ENCODE measurements at regions not wholly inside any gene's neighbourhood (a gene's known extent, or its start where the extent isn't known, plus 50 kb on each side); places are given as distances from the start of the nearest gene placed in this dataset.

DNA sequence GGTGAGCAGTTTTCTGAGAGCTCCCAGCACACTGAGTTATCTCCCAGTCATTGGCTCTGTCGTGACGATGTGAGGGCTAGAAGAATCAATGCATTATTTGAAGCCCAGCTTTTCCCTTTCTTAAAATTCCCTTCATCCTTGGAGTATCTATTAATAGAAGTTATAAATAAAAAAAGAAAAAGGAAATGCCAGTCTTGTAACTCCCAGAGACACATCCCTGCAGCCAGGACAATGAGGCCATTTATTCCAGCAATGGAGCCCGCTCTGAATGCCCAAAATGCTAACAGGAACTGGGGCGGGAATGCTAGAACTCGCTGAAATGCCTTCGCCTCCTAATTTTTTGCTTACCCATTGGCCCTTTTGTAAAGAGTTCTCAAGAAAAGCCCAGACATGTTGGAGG lies 305.8 kb downstream of the TFAP2C start:
- Mint-ChIP-seq H3K27ac (no peak overlapping the region), H3K36me3 (ENCODE audit: low read depth) (no peaks in the 10 kb centered on the region), H3K4me1 (ENCODE audit: low read depth) (no peaks in the 10 kb centered on the region), H3K9me3 (no peaks in the 10 kb centered on the region), H3K27me3 (ENCODE audit: insufficient read depth) (peaks cover 5% of the 10 kb centered on the region; the same call in 1 of the 2 replicates), H3K4me3 (no peak overlapping the region)
- no peak for DNase-seq
- TF ChIP-seq, protein P1, sequence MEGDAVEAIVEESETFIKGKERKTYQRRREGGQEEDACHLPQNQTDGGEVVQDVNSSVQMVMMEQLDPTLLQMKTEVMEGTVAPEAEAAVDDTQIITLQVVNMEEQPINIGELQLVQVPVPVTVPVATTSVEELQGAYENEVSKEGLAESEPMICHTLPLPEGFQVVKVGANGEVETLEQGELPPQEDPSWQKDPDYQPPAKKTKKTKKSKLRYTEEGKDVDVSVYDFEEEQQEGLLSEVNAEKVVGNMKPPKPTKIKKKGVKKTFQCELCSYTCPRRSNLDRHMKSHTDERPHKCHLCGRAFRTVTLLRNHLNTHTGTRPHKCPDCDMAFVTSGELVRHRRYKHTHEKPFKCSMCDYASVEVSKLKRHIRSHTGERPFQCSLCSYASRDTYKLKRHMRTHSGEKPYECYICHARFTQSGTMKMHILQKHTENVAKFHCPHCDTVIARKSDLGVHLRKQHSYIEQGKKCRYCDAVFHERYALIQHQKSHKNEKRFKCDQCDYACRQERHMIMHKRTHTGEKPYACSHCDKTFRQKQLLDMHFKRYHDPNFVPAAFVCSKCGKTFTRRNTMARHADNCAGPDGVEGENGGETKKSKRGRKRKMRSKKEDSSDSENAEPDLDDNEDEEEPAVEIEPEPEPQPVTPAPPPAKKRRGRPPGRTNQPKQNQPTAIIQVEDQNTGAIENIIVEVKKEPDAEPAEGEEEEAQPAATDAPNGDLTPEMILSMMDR (IDR thresholded peaks at IDR 0.05), result no peak

DNA sequence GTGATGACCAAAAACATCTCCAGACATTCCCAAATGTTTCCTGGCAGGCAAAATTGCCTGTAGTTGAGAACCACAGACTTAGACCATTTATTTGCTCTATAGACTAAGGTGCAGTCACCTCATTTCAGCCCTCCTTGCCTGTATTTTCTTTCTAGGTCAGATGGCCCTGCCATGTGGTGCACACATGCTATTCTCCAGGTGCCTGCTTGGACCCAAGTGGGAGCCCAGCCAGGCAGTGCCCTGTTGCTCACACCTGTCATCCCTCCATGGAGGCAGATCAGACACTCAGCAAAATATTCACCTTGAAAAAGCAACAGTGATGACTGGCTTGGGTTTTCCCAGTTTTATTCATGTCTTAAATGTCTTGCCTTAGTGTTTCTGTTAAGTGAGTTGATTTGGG lies 311.4 kb downstream of the TFAP2C start:
- H3K4me3 Mint-ChIP-seq, result no peak overlapping the region
- no peaks in the 10 kb centered on the region for H3K36me3 Mint-ChIP-seq (ENCODE audit: low read depth)
- no peak overlapping the region for H3K27ac Mint-ChIP-seq
- TF ChIP-seq, protein P1 (IDR thresholded peaks at IDR 0.05), result no peak
- peaks cover 28% of the 10 kb centered on the region for H3K27me3 Mint-ChIP-seq (ENCODE audit: insufficient read depth)
- no peak for DNase-seq
- no peaks in the 10 kb centered on the region for H3K4me1 Mint-ChIP-seq (ENCODE audit: low read depth)
- H3K9me3 Mint-ChIP-seq, result no peaks in the 10 kb centered on the region

DNA sequence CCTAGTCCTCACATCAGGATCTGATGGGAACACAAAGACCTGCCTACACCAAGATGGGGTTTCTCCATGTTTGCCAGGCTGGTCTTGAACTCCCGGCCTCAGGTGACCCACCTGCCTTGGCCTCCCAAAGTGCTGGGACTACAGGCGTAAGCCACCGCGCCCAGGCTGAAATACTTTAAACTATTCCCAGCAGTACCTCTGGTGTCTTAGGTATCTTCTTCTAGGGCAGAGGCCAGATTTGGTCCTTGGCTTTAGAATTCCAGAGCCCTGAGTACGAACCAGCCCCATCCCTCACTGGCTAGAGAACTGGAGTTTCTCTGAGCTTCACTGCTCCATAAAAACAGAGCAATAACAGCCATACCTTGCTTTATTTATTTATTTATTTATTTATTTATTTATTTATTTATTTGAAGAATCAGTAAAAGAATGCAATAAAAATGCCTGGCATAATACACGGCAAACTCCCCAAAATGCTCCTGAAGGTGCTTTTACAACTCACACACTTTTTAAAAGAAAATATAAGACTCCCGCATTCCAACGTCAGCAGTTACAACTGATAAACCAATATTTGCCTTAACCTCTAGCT lies 312.1 kb downstream of the TFAP2C start:
- H3K27me3 Mint-ChIP-seq (ENCODE audit: insufficient read depth), result peaks cover 32% of the 10 kb centered on the region
- H3K36me3 Mint-ChIP-seq (ENCODE audit: low read depth), result no peaks in the 10 kb centered on the region
- H3K4me3 Mint-ChIP-seq, result no peak overlapping the region
- no peak overlapping the region for H3K27ac Mint-ChIP-seq
- TF ChIP-seq, protein P1 (IDR thresholded peaks at IDR 0.05), result no peak
- DNase-seq, result no peak
- H3K4me1 Mint-ChIP-seq (ENCODE audit: low read depth), result no peaks in the 10 kb centered on the region
- H3K9me3 Mint-ChIP-seq, result no peaks in the 10 kb centered on the region

DNA sequence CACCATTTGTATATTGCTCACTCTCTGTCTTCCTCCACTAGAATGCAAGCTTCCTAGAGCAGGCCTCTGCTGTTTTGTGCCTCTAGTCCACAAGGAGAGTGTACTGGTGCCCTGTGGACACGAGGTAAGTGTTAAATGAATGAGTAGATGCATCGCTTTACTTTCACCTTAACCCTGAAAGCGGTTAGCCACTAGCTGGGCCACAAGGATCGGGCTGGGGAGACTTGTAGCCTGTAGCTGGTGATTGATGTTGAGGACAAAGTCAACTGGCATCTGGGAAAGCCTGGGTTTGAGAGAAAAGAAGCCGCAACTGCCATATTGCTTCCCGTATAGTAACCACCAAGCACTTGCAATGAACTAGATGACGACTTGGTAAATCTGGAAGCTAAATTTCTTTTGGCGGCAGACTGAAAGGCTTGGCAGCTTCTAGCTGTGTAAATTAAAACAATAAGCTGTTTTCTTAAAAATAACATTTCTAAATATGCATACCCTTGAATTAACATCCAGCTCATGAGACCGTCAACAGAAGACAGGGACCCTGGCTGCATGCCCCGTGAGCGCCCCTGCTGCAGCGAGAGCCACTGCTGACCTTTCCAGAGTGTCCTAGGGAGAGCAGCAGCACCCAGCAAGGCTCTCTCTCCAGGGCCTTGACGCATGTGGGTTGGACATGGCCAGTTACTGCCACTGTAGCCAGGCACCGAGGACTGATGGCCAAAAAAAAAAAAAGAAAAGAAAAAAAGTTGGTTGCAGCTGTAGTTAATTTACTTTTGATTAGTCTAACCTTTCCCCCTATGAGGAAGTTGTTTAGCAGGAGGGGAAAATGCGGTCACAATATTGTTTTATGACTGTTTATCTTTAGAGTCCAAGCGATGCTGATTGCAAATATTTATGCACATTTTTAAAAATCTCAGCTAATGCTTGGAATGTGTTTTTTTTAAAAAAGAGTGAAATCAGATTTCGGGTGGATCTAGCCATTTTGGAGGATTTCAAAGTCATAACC lies 315.1 kb downstream of the TFAP2C start:
- Mint-ChIP-seq H3K9me3 (no peaks in the 10 kb centered on the region), H3K36me3 (ENCODE audit: low read depth) (no peaks in the 10 kb centered on the region), H3K27ac (no peak overlapping the region), H3K27me3 (ENCODE audit: insufficient read depth) (peaks cover 49% of the 10 kb centered on the region), H3K4me3 (no peak overlapping the region), H3K4me1 (ENCODE audit: low read depth) (no peaks in the 10 kb centered on the region)
- DNase-seq, result no peak
- TF ChIP-seq, protein P1 (IDR thresholded peaks at IDR 0.05), result no peak

DNA sequence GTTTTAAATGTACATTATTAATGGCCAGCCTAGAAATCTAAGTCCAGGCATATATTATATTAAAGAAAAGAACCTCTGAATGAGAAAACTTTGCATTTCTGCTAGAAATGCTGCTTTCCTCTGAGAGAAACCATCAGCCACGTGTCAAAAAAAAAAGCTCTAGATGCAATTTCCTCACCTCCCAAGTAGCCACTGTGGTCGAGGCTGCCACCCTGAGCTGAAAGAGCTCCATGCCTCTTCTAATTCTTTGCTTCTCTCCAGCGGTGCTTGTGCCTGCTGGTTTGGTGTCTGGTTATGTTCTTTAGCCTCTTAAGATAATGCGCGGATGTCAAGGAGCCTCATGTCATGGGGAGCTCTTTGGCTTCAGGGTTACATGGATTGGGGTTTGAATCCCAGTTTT lies 316.0 kb downstream of the TFAP2C start:
- Mint-ChIP-seq H3K27ac (no peak overlapping the region), H3K27me3 (ENCODE audit: insufficient read depth) (peaks cover 53% of the 10 kb centered on the region), H3K9me3 (no peaks in the 10 kb centered on the region), H3K4me3 (no peak overlapping the region), H3K36me3 (ENCODE audit: low read depth) (no peaks in the 10 kb centered on the region), H3K4me1 (ENCODE audit: low read depth) (no peaks in the 10 kb centered on the region)
- no peak for DNase-seq
- TF ChIP-seq, protein P1 (IDR thresholded peaks at IDR 0.05), result no peak; the same call in 1 of the 2 replicates

Data from HFFc6 (cell line).